Brain pericyte (primary cell): ENCODE measurements at regions not wholly inside any gene's neighbourhood (a gene's known extent, or its start where the extent isn't known, plus 50 kb on each side); places are given as distances from the start of the nearest gene placed in this dataset.

Experiments
- DNase-seq: peaks from one replicate; pipeline ENCODE4 v3.0.0-alpha.2; 2012; ENCODE audit warnings: low read depth, low spot score

GRCh38 chr9:2311920-2312319 lies 296.8 kb downstream of the SMARCA2 start:
- DNase-seq: no peak

DNA sequence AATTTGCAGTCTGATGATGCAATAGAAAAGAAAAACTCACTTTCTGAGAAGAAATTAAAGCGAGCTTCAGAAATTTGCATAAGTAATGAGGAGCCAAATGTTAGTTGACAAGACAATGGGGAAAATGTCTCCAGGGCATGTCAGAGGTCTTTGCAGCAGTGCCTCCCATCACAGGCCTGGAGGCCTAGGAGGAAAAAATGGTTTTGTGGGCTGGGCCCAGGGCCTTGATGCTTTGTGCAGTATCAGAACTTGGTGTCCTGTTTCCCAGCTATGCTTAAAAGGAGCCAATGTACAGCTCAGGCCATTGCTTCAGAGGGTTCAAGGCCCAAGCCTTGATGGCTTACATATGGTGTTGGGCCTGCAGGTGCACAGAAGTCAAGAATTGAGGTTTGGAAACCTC lies 298.4 kb downstream of the SMARCA2 start:
- DNase-seq: no peak

- DNase-seq: no peak
These were observed 302.4 kb downstream of the SMARCA2 start for GRCh38 chr9:2317591-2317990.

DNA sequence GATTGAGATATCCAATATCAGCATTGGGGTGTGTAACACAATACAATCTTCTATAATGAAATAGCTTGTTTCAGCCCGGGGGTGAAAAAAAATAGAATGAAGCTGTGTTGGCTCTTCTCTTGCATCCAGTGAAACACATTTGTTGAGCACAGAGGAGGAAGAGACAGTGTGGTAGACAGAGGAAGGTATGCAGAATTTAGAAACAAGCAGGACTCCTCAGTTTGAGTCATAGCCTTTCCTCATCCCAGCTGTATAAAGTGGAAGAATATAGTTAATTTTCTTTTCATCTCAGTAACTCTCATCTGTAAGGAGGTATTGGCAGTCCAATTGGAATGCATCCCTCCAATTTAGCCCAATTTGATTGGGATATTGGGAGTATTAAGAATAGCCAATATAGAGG lies 302.2 kb upstream of the VLDLR start:
- DNase-seq: no peak

DNA sequence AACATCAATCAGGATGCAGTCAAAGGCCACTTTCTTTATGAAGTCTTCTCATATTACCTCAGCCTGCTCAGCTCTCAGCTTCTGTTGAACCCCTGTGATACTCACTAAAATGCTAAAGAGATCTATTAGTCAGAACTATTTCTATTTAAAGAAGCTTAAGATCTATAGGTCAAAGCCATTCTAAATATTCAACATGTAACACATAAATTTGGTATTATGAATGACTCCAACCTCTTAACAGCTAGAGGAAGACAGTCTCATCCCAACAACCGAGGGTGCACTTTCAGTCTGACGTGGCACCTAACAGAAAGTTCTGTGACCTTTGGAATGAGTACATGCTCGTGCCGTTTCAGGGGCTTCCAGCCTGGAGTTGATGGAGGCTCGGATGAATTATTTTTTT lies 301.5 kb upstream of the VLDLR start:
- DNase-seq: no peak

DNA sequence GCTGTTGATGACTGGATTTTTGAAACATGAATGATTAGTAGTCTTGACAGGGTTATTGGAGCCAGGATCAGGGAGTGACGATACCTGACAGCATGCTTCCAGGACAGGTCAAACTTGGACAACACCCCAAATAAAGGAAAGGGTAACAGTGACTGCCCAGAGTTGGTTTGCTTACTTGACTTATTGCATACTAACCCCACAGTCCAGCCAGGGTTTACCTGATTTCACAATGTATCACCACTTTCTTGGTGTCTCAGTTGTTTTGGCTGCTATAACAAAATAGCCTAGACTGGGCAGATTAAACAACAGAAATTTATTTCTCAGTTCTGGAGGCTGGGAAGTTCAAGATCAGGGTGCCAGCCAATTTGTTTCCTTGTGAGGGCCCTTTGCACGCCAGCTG lies 301.0 kb upstream of the VLDLR start:
- no peak for DNase-seq

DNA sequence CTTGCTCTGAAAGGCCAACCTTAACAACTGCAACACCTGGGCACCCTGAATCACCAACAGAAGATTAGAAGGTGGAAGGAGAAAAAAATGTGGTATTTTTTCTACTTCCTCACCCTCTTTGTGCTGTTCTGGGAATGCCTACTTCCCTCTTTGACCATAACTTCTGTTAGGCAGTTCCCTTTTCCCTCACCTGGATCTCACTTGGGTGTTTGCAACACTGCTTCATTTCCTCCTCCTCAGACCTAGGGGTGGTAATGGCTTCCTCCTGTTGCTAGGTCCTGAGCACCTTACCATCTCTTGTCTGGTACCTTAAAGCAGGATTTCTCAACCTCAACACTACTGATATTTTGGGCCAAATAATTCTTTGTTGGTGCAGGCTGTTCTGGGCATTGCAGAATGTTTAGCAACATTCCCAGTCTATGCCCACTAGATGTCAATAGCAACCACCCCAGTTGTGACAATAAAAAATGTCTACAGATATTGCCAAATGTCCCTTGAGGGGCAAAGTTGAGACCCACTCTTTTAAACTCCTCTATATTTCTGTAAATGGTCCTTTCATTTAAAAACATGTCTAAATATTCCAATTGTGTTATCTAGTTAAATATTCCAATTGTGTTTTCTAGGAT lies 300.0 kb upstream of the VLDLR start:
- DNase-seq: no peak

DNA sequence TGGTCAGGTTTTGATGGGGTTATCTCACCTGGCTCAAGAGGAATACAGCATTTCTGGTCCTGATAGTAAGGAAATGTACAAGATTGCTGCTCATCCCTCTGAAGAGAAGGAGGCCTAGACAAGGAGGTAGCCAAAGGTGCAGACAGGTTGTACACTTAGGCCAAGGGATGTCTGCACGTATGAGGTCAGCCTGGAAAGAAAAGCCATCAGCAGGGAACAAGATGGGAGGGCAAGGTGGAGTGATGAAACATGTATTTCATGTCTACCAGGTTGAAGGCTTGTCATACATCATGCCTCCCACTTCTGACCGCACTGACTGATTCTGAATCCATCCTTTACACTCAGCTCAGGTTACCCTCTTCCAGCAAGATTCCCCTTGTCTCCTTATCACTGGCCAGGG lies 296.8 kb upstream of the VLDLR start:
- DNase-seq: no peak

- DNase-seq: no peak
These were observed 288.9 kb upstream of the VLDLR start for GRCh38 chr9:2332663-2333062.

GRCh38 chr9:2335260-2335659 lies 286.3 kb upstream of the VLDLR start:
- DNase-seq: no peak

DNA sequence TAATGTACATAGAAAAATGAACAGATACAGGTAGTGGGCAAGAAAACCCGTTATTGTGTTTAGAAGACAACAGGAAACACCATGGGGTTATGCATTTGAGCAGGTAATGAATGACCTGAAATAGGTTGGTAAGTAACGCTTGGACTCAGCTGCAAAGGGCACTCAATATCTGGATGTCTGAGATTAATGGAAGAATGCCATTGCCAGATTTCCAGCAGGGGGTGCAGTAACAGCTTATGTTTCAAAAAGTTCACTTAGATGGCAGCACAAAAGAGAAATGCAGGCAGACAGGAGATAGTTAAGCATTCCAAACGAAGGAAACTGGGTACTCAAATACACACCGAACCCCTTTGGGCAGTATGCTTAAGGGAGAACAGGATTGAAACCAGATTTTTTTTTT lies 285.5 kb upstream of the VLDLR start:
- DNase-seq: no peak

DNA sequence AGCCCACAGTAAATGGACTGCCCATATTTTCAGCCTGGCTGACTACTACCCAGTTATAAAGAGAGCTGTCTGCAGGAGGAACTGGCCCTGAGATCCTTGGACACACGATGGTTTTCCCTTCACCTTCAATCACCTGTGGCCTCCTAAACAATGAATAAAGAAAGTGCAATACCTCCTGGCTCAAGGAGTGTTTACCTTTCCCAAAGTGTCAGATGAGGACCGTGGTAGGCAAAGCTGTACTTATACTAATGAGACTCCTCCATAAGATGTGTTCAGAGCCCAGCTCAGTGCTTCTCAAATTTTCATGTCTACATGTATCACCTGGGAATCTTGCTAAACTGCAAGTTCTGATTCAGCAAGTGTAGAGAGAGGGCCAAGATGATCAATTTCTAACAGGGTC lies 284.5 kb upstream of the VLDLR start:
- no peak for DNase-seq

DNA sequence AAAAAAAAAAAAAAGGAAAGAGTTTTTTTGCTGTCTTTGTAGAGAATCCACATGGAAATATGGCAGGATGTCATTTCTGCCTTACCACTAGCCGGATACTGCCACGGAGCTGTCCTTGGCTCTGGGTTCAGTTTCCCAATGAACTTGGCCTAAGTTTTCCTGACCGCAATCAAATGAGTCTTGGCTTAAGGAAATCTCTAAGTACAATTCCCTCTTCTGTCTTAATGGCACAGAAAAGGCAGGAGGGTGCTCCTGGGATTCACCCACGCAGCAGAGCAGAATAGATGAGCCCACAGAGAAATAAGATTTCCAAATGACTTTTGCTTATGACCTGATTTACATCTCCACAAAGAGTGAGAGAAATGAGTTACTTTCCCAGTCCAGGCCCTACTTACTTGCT lies 284.0 kb upstream of the VLDLR start:
- DNase-seq: no peak

DNA sequence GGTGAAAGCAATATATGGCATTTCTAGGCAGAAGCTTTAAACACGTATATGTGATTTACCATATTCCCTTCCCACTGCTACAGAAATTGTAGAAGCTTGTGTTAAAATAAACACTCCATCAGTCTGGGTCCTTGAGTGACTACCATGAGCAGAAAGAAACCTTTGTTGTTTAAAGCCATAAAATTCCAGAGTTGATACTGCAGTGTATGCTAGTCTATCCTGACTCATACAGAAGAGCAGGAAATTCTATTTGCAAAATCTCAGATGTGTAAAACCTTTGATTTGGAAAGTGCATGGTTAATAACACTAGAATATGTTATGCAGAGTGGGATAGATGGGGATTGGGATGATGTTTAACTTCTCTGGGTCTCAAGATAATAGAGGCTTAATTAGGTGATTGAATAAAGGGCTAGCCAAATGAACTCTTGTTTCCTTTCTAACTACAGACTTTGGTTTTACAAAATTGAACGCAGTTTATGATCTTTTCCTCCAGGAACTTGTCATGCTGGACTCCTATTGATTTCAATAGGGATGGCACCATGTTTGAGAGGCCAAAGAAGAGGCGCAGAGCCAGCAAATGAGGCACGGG lies 282.7 kb upstream of the VLDLR start:
- DNase-seq: no peak

- no peak for DNase-seq
These were observed 282.2 kb upstream of the VLDLR start for GRCh38 chr9:2339416-2339815.

GRCh38 chr9:2340046-2340760 lies 281.4 kb upstream of the VLDLR start:
- no peak for DNase-seq

DNA sequence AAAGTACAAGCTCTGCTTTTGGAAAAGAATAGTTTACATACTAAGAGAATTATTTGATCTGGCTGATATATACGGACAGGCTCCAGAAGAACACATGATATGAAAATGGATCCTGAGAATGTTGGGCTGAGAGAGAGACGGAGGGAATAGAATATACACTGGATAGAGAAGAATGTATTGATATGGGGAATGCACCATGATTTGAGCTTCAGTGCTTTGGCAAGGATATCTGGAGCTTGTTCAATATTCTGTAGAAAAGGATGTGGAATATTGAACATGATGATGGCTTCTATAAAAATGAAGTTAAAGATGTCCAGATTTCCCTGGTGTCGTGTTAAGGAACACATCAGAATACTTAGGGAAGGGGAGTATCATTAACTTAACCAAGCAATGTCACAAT lies 280.5 kb upstream of the VLDLR start:
- DNase-seq: no peak

GRCh38 chr9:2341956-2342355 lies 279.6 kb upstream of the VLDLR start:
- DNase-seq: no peak

GRCh38 chr9:2343756-2344155 lies 277.8 kb upstream of the VLDLR start:
- no peak for DNase-seq

DNA sequence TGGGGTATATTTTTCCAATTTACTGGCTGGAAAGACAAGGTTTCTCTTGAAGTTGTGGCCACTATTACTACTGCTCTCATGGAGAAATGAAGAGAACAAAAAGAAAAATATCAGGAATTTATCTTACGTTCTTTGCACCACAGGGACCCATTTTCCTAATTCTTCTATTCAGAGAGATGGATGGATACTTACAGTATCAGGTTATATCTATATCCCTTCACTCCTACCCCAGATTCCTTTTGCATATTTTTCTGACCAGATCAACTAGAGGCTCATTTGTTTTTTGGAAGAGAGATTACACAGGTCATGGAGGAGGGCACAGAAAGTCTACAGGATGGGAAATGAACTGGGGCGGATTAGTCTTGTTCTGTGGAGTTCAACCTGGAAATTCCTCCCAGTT lies 277.2 kb upstream of the VLDLR start:
- DNase-seq: no peak

- no peak for DNase-seq
These were observed 276.6 kb upstream of the VLDLR start for GRCh38 chr9:2345013-2345412.

DNA sequence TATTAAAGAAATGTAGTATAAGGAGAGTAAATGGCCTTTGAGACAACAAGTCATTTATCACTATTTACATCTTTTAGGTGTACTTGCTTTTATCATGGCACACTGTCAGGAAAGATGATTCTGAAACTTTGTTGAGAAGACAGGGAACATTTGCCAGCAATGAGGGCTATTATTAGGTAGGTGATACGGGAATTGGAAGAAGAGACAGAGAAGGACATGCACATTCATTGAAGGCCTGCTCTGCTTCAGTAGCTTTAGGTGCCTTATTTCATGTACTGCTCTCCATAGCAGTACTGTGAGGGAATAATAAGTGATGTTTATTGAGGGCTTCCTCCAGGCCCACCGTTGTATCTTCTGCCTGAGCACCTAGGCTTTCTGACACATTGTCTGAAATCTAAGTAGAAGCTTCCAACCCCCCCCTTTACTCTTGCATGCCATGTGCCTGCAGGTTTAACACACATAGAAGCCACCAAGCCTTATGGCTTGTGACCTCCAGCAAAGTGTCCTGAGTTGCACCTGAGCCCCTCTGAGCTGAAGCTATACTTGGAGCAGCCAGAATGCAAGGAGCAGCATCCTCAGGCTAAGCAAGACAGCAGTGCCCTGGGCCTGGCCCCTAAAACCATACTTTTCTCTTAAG lies 275.2 kb upstream of the VLDLR start:
- DNase-seq: no peak

- DNase-seq: no peak
These were observed 270.3 kb upstream of the VLDLR start for GRCh38 chr9:2351324-2351723.
